Suprapubic skin (tissue), 4 donors: ENCODE measurements at regions not wholly inside any gene's neighbourhood (a gene's known extent, or its start where the extent isn't known, plus 50 kb on each side); places are given as distances from the start of the nearest gene placed in this dataset.

Experiments
- DNase-seq, 2 donors: peaks; one replicate each; pipeline ENCODE4 v3.0.0-alpha.2; 2019; ENCODE audit warnings: low spot score in 2 of 2
- H3K27ac ChIP-seq: fragments of 200-600 bp; sonication (generic); one replicate; pipeline ENCODE4 v1.5.1; 2019
- H3K27me3 ChIP-seq: fragments of 200-600 bp; sonication (generic); one replicate; pipeline ENCODE4 v1.5.1; 2019
- H3K36me3 ChIP-seq: fragments of 200-600 bp; sonication (generic); one replicate; pipeline ENCODE4 v1.5.1; 2019
- H3K4me1 ChIP-seq: fragments of 200-600 bp; sonication (generic); one replicate; pipeline ENCODE4 v1.5.1; 2019
- H3K4me3 ChIP-seq: fragments of 200-600 bp; sonication (generic); one replicate; pipeline ENCODE4 v1.5.1; 2019; ENCODE audit warnings: mild to moderate bottlenecking
- H3K9me3 ChIP-seq: fragments of 200-600 bp; sonication (generic); one replicate; pipeline ENCODE4 v1.5.1; 2019
- EP300 ChIP-seq: sonication (generic); formaldehyde crosslinking; IDR thresholded peaks from one replicate; pipeline ENCODE4 v1.6.1; 2017; ENCODE audit warnings: antibody characterized with exemption
- POLR2A ChIP-seq, 2 donors: fragments of 450-650 bp; IDR thresholded peaks; one replicate each; pipeline ENCODE4 v1.6.1; 2017; ENCODE audit warnings: antibody characterized with exemption in 2 of 2, mild to moderate bottlenecking in 2 of 2, moderate library complexity in 2 of 2
- POLR2AphosphoS5 ChIP-seq, 3 donors: sonication (generic); formaldehyde crosslinking; IDR thresholded peaks; one replicate each; pipeline ENCODE4 v1.6.1; 2017; ENCODE audit warnings: antibody characterized with exemption in 3 of 3
- WGBS: methylation state at CpG from one replicate; pipeline ENCODE4 v1.1.5; 2018; 5-methylcytosine and 5-hydroxymethylcytosine counted together
- TF ChIP-seq, protein P1 (sequence below), 2 donors: fragments of 200-600 bp in 1 of 2; fragments of 450-650 bp in 1 of 2; sonication (generic) in 1 of 2; IDR thresholded peaks; one replicate each; pipeline ENCODE4 v1.5.1; 2016 to 2019; ENCODE audit warnings: antibody characterized with exemption in 2 of 2, mild to moderate bottlenecking in 1 of 2, moderate library complexity in 1 of 2

GRCh38 chr1:238681021-238681420 is 705.3 kb upstream of the CHRM3 start:
- no peaks in the 10 kb centered on the region for H3K4me1 ChIP-seq
- 93% methylated on average over 5 of the region's 5 CpGs for WGBS
- DNase-seq, result no peak
- TF ChIP-seq, protein P1, sequence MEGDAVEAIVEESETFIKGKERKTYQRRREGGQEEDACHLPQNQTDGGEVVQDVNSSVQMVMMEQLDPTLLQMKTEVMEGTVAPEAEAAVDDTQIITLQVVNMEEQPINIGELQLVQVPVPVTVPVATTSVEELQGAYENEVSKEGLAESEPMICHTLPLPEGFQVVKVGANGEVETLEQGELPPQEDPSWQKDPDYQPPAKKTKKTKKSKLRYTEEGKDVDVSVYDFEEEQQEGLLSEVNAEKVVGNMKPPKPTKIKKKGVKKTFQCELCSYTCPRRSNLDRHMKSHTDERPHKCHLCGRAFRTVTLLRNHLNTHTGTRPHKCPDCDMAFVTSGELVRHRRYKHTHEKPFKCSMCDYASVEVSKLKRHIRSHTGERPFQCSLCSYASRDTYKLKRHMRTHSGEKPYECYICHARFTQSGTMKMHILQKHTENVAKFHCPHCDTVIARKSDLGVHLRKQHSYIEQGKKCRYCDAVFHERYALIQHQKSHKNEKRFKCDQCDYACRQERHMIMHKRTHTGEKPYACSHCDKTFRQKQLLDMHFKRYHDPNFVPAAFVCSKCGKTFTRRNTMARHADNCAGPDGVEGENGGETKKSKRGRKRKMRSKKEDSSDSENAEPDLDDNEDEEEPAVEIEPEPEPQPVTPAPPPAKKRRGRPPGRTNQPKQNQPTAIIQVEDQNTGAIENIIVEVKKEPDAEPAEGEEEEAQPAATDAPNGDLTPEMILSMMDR (IDR thresholded peaks at IDR 0.05), result no peak
- no peak for TF ChIP-seq EP300
- no peak for TF ChIP-seq POLR2AphosphoS5 (IDR thresholded peaks at IDR 0.05)
- no peak for TF ChIP-seq POLR2A (IDR thresholded peaks at IDR 0.05)
- no peaks in the 10 kb centered on the region for H3K36me3 ChIP-seq
- no peaks in the 10 kb centered on the region for H3K27me3 ChIP-seq
- no peaks in the 10 kb centered on the region for H3K9me3 ChIP-seq
- no peak overlapping the region for H3K27ac ChIP-seq
- H3K4me3 ChIP-seq, result no peak overlapping the region

- H3K9me3 ChIP-seq, result no peaks in the 10 kb centered on the region
- H3K27me3 ChIP-seq, result no peaks in the 10 kb centered on the region
- H3K36me3 ChIP-seq, result no peaks in the 10 kb centered on the region
- WGBS, result 90% methylated on average over 4 of the region's 4 CpGs
- no peak for DNase-seq
- TF ChIP-seq, protein P1 (IDR thresholded peaks at IDR 0.05), result no peak
- TF ChIP-seq EP300, result no peak
- no peak for TF ChIP-seq POLR2A (IDR thresholded peaks at IDR 0.05)
- TF ChIP-seq POLR2AphosphoS5 (IDR thresholded peaks at IDR 0.05), result no peak
- H3K27ac ChIP-seq, result no peak overlapping the region
- H3K4me3 ChIP-seq, result no peak overlapping the region
- no peaks in the 10 kb centered on the region for H3K4me1 ChIP-seq
Measured at GRCh38 chr1:238677567-238677966, 708.8 kb upstream of the CHRM3 start.

DNA sequence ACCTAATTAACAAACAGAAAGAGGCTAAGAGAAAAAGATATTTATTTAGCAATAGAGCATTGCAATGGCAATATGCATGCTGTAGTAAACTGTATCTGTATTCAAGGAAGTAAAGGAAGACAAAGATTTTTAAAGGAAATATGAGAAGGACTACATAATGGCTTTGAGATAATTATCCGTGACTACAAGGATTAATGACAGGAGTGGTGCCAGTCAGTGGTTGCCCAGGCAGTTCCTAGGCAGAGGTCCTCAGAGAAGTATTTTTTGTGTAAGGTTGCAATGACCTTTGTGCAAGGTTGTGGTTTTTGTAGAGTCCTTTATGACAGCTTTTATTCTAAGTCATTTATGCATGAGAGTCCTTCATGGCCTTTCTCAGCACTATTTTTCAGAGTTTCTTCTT is 711.1 kb upstream of the CHRM3 start:
- WGBS, result 56% methylated on average over 1 of the region's 1 CpG
- DNase-seq, result no peak
- TF ChIP-seq POLR2A (IDR thresholded peaks at IDR 0.05) (no peak), EP300 (no peak), POLR2AphosphoS5 (IDR thresholded peaks at IDR 0.05) (no peak)
- TF ChIP-seq, protein P1 (IDR thresholded peaks at IDR 0.05), result no peak

DNA sequence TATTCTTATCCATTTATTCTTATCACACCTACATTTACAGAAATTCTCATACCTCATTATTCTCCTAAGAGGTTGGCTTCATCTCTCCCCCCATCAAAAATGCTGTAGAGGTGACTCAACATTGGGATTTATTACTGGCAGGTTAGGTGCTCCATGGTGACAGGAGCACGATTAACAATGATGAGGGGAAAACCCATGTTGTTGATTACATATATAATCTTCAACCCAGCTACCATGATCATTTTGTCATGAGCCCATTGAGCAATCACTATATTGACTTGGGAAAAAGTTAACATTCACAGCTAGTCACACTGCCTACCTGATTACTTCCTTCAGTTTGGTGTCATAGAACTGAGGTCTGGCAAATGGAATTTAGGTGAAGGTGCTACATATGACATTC is 712.1 kb upstream of the CHRM3 start:
- Histone ChIP-seq H3K4me3 (no peak overlapping the region), H3K36me3 (no peaks in the 10 kb centered on the region), H3K9me3 (no peaks in the 10 kb centered on the region), H3K4me1 (no peaks in the 10 kb centered on the region), H3K27ac (no peak overlapping the region), H3K27me3 (no peaks in the 10 kb centered on the region)
- no peak for DNase-seq
- 33% methylated on average over 1 of the region's 1 CpG for WGBS
- TF ChIP-seq POLR2AphosphoS5 (IDR thresholded peaks at IDR 0.05) (no peak), EP300 (no peak), POLR2A (IDR thresholded peaks at IDR 0.05) (no peak)
- TF ChIP-seq, protein P1 (IDR thresholded peaks at IDR 0.05), result no peak

More for the DNA sequence above, 711.1 kb upstream of the CHRM3 start:
- Histone ChIP-seq H3K36me3 (no peaks in the 10 kb centered on the region), H3K4me1 (no peaks in the 10 kb centered on the region), H3K9me3 (no peaks in the 10 kb centered on the region), H3K27me3 (no peaks in the 10 kb centered on the region), H3K27ac (no peak overlapping the region), H3K4me3 (no peak overlapping the region)

GRCh38 chr1:238673561-238673960 is 712.8 kb upstream of the CHRM3 start:
- TF ChIP-seq, protein P1 (IDR thresholded peaks at IDR 0.05), result no peak
- TF ChIP-seq POLR2A (IDR thresholded peaks at IDR 0.05), result no peak
- TF ChIP-seq EP300, result no peak
- no peak for TF ChIP-seq POLR2AphosphoS5 (IDR thresholded peaks at IDR 0.05)
- Histone ChIP-seq H3K9me3 (no peaks in the 10 kb centered on the region), H3K27ac (no peak overlapping the region), H3K27me3 (no peaks in the 10 kb centered on the region), H3K36me3 (no peaks in the 10 kb centered on the region), H3K4me3 (no peak overlapping the region), H3K4me1 (no peaks in the 10 kb centered on the region)
- DNase-seq, result no peak
- WGBS, result 83% methylated on average over 3 of the region's 3 CpGs
